ENCODE measurements at regions not wholly inside any gene's neighbourhood (a gene's known extent, or its start where the extent isn't known, plus 50 kb on each side); places are given as distances from the start of the nearest gene placed in this dataset.
A peak's percentile ranks its signal among the peaks of the same experiment; 100 is the strongest.

GRCh38 chr1:170871868-170872267, 63.5 kb upstream of the MROH9 start:
- H3K4me2 ChIP-seq (ENCODE audit: control insufficient read depth, insufficient read depth): no peak overlapping the region
- POLR2A ChIA-PET: no interaction called here
- no peaks in the 10 kb centered on the region for H4K20me1 ChIP-seq (ENCODE audit: control insufficient read depth, insufficient read depth)
- CTCF ChIA-PET: interaction anchor here (0.8 to 1.5 kb wide), 3 partner anchors 10 to 280 kb away, joined by 3 to 5 read pairs (median 4); no protein-coding TSS in a partner anchor
- no TSS peak for BruUV-seq (replicated peaks)
- H3K4me1 ChIP-seq (ENCODE audit: control insufficient read depth, insufficient read depth, low read length): peaks cover 7% of the 10 kb centered on the region
- RAD21 ChIA-PET (ENCODE audit: unreplicated experiment): interaction anchor here (1.1 kb wide), 1 partner anchor 10 kb away, joined by 3 read pairs; no protein-coding TSS in a partner anchor
- no peak overlapping the region for H2AFZ ChIP-seq (ENCODE audit: control insufficient read depth, low read depth, low read length)
- 7% methylated on average over 3 of the region's 3 CpGs for WGBS (ENCODE audit: insufficient coverage, insufficient replicate concordance, low lambda C conversion rate, missing lambda C conversion rate)
- H3K9me3 ChIP-seq (replicated peaks; ENCODE audit: control insufficient read depth, insufficient read depth, low read length): no peaks in the 10 kb centered on the region
- H3K9ac ChIP-seq (ENCODE audit: control insufficient read depth, insufficient read depth, low read length): no peak overlapping the region
- SMC1A ChIA-PET (ENCODE audit: uncharacterized antibody, unreplicated experiment): interaction anchor here (0.8 to 1.3 kb wide), 4 partner anchors 8 to 81 kb away, joined by 3 to 6 read pairs (median 3); no protein-coding TSS in a partner anchor
- intact Hi-C loops (cut with micrococcal nuclease; ENCODE audit: unreplicated experiment) (loop anchor here (10.0 kb wide), 1 partner anchor 337 kb away; the partner anchor contains the start of gene GORAB), in situ Hi-C loops (cut with MboI) (no loop called here)
- ATAC-seq (no peak), DNase-seq (ENCODE audit: low read depth, low spot score) (no peak), FAIRE-seq (no peak)
- H3K27me3 ChIP-seq (replicated peaks in 1 of 2; ENCODE audit: control insufficient read depth in 2 of 2, insufficient read depth in 2 of 2, low read length in 1 of 2): no peaks in the 10 kb centered on the region
- peak overlapping the region; percentile 46; the same call in 1 of the 2 replicates for H3K27ac ChIP-seq (ENCODE audit: control insufficient read depth, insufficient read depth)
- H3K79me2 ChIP-seq (ENCODE audit: control insufficient read depth, insufficient read depth, low read length): no peaks in the 10 kb centered on the region
- no peak for TF ChIP-seq SP1 (IDR thresholded peaks at IDR 0.05; ENCODE audit: low read depth, low read length)
- TF ChIP-seq ZNF207 (IDR thresholded peaks at IDR 0.05; ENCODE audit: borderline replicate concordance): no peak
- no peak for TF ChIP-seq SMARCA5 (IDR thresholded peaks at IDR 0.05)
- TF ChIP-seq ETV6 (conservative IDR thresholded peaks at IDR 0.05 in 1 of 2, IDR thresholded peaks at IDR 0.05 in 1 of 2; ENCODE audit: borderline replicate concordance in 1 of 2, low read depth in 1 of 2): no peak
- no peak for TF ChIP-seq ZNF622 (IDR thresholded peaks at IDR 0.05)
- TF ChIP-seq ATF3 (IDR thresholded peaks at IDR 0.05; ENCODE audit: borderline replicate concordance, extremely low read depth, low read depth, low read length): no peak
- TF ChIP-seq ZBTB11 (CRISPR knock-in tag; IDR thresholded peaks at IDR 0.05): no peak
- TF ChIP-seq PML (IDR thresholded peaks at IDR 0.05; ENCODE audit: low read length): no peak
- TF ChIP-seq IKZF1 (conservative IDR thresholded peaks at IDR 0.05): no peak
- H3K36me3 ChIP-seq (ENCODE audit: control insufficient read depth in 2 of 2, insufficient read depth in 2 of 2, low read length in 1 of 2): no peaks in the 10 kb centered on the region
- H3K4me3 ChIP-seq: no peak overlapping the region
